C4-2B (cell line): ENCODE measurements at regions not wholly inside any gene's neighbourhood (a gene's known extent, or its start where the extent isn't known, plus 50 kb on each side); places are given as distances from the start of the nearest gene placed in this dataset.

Experiments used
- CTCF ChIP-seq: fragments of 450-650 bp; conservative IDR thresholded peaks from 2 replicates; pipeline ENCODE4 v1.5.1; 2017; ENCODE audit warnings: mild to moderate bottlenecking
- ZFX ChIP-seq: fragments of 450-650 bp; IDR thresholded peaks from 2 replicates; pipeline ENCODE4 v1.6.1; 2017

DNA sequence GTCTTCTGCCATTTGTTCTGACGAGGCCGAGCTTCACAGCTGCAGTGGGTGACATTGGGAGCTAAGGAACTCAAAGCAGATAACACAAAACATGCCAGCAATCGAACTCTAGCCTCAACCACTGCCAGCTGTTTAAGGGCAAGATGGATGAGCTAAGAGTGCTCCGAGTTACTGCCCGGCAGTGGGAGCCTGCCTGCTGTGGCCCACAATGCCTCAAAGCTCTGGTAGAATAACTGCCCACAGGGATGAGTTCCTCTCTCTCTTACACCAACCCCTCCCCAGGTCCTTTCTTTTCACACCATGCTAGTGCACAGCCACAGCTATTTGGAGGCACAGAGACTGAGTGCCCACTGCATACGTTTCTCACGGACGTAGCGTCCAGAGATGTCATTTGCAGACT is 330.5 kb downstream of the FGF9 start:
- TF ChIP-seq CTCF (no peak), ZFX (no peak)
